GM21447 (cell line): ENCODE measurements at regions not wholly inside any gene's neighbourhood (a gene's known extent, or its start where the extent isn't known, plus 50 kb on each side); places are given as distances from the start of the nearest gene placed in this dataset.
"Not testable (repeated sequence)": the region's sequence is repeated elsewhere in the genome, so short reads cannot be mapped to it uniquely, and the experiment has no call there.

ENCODE experiments used
- ATAC-seq: cut with Tn5 transposase; IDR thresholded peaks from one replicate; pipeline ENCODE4 v1.9.1; 2021; ENCODE audit not compliant: unreplicated experiment

DNA sequence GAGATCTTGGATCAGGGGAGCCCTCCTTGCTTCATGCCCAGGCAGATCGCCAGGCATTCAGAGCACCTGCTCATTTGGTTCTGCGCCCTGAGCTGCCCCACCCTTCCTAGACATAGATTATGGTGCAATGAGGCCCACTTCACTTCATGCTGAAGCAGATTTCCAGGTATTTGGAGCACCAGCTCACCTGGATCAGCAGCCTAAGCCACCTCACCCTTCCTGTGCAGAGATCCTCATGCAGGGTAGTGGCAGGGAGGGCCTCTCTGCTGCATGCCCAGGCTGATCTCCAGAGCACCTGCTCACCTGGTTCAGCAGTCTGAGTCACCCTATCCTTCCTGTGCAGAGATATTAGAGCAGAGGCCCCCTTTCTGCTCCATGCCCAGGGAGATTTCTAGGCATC lies 1966.1 kb downstream of the PCDH9 start:
- ATAC-seq, result no peak

DNA sequence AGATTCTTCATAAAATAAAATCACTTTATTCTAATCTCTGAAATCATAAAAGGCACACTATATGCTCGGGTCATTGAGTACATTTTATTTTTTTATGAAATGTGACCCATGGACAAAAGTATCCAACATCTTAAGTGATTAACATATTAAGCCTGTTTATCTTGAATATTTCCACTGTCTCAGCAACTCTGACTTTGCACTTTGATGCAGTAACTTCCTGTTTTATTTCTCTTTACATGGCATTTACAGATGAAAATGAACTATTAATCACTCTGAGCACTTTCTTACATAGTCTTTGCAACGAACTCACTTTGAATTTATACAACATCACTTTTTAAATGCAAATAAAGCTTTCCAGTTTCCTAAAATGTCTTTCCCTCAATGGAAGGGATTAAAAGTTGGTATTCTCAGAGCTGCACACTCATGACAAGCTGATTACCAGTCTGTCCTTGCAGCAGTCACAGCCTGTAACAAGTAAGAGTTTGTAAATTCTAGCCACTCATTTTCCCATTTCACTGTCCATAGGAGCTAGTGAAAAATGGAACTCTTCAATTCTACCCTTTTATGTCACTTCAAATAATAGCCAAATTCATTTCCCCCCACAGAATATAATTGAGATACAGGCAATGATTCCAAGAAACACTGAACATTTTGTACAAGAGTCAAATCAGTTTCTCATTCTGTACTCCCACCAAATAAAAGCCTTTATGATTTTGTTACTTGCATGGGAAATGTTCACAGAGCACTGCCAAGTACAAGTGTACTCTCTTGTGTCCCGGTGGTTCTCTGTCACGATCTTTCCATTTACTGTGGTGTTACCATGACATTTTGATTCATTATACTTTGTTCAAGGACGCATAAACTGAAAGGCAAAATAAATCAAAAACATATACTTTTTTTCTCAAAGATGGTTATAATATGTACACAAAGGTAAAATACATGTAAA lies 1968.9 kb downstream of the PCDH9 start:
- ATAC-seq, result no peak

DNA sequence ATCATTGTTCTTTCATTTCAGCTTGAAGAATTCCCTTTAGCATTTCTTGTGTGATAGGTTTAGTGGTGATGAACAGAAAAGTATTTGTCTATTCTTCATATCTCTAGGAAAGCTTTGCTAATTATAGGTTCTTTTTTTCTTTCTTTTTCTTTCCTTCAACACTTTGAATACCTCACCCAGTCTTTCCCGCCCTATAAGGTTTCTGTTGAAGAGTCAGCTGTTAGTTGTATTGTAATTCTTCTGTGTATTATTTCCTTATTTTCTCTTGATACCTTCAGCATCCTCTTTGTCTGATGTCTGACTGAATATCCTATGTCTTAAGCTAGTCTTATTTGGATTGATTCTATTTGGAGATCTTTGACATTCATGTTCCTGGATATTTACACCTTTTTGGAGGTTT lies 1989.4 kb downstream of the PCDH9 start:
- no peak for ATAC-seq

DNA sequence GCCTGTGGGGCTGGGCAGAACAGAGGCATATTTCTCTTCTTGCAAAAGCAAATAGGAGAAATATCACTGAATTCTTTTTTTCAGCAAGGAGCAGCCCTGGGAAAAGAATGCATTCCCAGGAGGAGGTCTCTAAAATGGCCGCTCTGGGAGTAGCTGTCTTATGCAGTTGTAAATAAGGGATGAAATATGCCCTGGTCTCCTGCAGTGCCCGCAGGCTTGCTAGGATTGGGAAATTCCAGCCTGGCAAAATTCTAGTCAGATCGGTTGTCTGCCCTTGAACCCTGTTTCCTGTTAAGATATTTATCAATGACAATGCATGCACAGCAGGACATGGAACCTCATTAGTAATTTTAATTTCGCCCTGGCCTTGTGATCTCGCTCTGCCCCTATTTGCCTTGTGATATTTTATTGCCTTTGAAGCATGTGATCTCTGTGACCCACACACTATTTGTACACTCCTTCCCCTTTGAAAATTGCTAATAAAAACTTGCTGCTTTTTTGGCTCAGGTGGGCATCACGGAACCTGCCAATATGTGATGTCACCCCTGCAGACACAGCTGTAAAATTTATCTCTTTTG lies 1993.2 kb downstream of the PCDH9 start:
- ATAC-seq, result no peak

- ATAC-seq, result no peak
Observed at GRCh38 chr13:65217471-65217995, 2012.6 kb downstream of the PCDH9 start.

DNA sequence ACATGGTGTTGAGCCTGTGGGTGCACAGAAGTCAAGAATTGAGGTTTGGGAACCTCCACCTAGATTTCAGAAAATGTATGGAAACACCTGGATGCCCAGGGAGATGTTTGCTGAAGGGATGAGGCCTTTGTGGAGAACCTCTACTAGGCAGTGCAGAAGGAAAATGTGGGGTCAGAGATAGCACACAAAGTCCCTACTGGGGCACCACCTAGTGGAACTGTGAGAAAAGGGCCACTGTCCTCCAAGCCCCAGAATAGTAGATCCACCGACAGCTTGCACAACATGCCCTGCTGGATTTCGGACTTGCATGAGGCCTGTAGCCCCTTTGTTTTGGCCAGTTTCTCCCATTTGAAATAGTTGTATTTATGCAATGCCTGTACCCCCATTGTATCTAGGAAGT lies 2027.3 kb downstream of the PCDH9 start:
- ATAC-seq, result not testable (repeated sequence)

DNA sequence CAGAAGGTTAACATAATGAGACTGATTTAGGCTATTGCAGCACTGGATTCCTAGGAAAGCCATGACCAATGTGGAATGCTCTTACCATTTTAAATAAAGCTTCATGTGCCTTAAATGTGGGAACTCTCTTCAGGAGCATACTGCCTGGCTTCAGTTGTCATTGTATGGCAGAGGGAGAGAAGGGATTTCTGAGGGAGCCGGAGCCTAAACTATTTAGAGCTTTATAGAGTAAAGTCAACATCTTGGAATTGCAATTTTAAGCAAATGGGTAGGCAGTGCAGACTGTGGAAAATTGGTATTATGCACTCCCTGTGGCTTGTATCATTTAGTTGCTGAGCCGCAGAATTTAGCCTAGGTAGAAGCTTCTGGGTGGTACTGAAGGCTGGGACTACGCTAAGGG lies 2041.4 kb downstream of the PCDH9 start:
- no peak for ATAC-seq

DNA sequence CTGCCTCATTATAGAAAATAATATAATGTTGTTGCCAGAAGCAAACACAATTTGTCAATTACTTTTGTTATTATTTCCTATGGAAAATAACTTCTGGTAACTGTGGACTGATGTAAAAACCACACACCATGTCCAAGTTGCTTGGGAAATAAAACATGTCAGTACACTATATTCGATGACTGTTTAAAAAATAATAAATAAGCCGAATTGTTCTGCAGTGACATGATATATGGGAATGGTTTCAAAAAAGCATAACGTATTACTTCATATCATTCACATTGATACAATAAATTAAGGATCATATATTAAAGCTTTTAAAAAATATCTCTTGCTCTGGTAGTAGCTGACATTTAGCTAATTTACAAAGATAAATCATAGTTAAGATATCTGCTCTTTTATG lies 2062.1 kb downstream of the PCDH9 start:
- no peak for ATAC-seq

DNA sequence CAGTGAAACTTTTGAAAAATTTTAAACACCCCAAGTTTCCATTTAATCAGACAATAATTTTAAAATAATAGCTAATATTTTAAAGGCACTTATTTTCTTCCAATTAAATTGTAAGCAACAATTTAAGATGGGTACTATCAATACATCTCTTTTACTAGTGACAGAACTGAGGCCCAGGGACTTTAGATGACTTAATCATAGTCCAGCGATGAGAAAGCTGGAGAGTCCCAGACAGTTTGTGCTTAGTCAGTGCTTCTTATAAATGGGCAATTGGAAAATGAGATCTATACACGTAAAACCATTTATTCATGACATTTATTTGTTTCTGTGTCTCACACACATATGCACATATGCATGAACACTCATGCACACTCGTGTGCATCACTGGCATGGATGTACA lies 2063.5 kb downstream of the PCDH9 start:
- ATAC-seq, result no peak

- no peak for ATAC-seq
Observed at GRCh38 chr13:65159803-65160202, 2070.3 kb downstream of the PCDH9 start.

DNA sequence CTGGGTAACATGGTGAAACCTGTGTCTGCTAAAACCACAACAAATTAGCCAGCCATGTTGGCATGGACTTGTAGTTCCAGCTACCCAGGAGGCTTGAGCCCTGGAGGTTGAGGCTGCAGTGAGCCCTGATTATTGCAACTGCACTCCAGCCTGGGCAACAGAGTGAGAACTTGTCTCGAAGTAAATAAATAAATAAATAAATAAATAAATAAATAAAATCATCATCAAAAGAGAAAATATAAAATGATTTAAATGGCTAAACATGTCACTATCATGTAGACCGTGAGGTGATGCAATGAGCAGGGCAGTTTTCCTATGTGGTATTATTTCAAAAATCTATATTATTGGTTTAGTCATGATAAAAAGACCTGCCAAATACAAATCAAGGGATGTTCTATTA lies 2074.3 kb downstream of the PCDH9 start:
- ATAC-seq, result no peak

DNA sequence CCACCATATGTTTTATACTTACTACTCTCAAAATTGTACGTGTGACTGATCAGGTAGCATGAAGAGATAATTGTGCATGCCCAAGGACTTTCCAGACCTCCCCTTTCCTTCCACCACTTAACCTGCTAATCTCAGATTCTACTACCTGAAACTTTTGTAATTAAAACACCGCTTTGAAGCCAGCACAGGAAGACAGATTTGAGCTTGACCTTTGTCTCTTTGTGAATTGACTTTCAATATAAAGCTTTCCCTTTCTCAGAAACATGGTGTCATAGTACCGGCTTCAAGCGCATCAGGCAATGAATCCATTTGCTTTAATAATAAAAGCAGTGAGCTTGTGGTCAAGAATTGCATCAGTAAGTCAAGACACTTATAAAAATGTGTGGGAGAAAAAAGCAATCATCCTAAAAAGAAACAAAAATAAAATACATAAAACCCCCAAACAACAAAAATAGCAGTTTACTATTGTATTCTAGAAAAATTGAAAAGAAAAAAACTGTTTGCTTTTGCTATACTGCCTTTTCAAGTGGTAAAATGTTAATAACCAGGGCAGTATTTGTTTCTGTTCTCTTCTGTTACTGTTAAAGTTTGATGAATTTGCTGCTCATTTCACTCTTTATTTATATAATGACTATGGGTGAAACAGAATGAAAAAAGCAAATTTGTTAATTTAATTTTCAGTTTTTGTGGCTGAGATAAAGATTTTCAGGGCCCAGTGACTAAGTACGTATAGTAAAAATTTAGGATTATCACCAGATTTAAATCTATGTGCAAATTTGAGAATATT lies 2075.3 kb downstream of the PCDH9 start:
- ATAC-seq, result no peak

GRCh38 chr13:65149687-65150086 lies 2080.4 kb downstream of the PCDH9 start:
- no peak for ATAC-seq

GRCh38 chr13:65143920-65144319 lies 2086.2 kb downstream of the PCDH9 start:
- no peak for ATAC-seq

DNA sequence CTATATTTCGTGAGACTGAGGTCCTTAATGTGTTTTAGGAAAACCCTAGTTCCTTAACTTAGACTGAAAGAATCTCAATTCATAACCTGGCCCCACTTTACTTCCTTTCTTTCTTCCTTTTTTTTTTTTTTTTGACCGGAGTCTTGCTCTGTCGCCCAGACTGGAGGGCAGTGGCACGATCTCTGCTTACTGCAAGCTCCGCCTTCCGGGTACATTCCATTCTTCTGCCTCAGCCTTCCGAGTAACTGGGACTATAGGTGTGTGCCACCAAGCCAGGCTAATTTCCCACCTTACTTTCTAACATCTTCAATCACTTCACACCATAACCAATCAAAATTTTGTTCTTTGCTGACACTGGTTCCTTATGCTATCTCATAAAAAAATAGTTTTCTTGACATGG lies 2097.0 kb downstream of the PCDH9 start:
- ATAC-seq, result no peak

DNA sequence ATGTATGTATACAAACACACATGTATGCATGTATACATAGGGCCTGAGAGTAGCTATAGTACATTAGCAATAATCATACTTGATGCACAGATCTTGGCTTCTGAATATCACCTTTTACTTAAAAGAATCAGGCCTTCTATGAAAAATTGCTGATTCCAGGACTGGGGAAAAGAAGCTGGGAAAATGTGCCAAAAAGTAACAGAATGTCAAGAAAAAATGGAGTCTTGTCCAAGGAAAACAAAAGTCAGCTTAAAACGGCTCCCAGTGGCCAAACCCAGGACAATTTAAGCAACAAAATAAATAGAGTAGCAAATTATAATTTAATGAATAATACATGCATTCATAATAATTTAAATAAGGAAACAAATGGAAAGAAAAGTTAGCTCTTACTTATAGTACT lies 2104.9 kb downstream of the PCDH9 start:
- no peak for ATAC-seq

DNA sequence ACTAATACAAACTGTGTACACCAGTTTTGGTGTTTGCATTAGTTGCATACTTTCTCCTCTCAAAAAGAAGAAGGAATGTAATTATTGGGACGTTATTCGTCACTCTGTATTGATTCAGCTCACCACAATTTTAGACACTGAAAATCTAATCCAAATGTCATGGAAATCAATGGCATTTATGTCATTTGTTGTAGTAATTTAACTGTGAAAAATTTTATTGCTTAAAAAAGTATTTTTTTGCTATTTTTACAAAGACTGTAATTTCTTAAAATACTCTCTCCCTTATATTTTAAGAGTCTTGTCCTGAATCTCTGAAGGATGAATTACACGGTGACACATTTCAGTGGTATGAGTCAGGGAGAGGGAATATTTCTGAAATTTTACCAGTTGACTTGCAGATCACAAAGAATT lies 2117.6 kb downstream of the PCDH9 start:
- ATAC-seq, result no peak

DNA sequence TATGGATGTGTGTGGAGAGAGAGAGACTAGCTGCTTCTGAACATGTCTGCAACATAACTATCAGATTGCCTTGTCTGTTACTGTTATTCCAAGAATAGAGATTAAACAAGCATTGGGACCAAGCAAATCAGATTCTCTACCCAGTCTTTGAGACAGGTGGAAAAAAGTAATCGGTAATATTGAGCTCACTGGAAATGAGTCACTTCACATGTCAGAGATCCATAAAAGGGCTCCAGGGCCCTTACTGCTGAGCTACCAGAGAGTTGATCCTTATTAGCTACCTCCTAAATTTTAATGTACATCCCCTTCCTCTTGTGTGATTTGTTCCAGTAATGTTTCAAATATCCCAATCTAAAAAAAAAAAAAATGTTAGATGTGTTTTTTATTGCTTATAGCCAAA lies 2118.0 kb downstream of the PCDH9 start:
- ATAC-seq, result no peak

GRCh38 chr13:65111223-65111622 lies 2118.9 kb downstream of the PCDH9 start:
- ATAC-seq, result no peak

GRCh38 chr13:65104436-65104835 lies 2125.7 kb downstream of the PCDH9 start:
- not testable (repeated sequence) for ATAC-seq

- no peak for ATAC-seq
Observed at GRCh38 chr13:65103351-65103750, 2126.8 kb downstream of the PCDH9 start.
